NCI-H2029 (cell line): ENCODE measurements at regions not wholly inside any gene's neighbourhood (a gene's known extent, or its start where the extent isn't known, plus 50 kb on each side); places are given as distances from the start of the nearest gene placed in this dataset.

Experiments
- DNase-seq: peaks from one replicate; lab custom pipeline; 2025; lab: John Stamatoyannopoulos, UW

- no peak for DNase-seq
Observed at GRCh38 chr9:81847181-81847915, 80.9 kb upstream of the SPATA31D4 start.

GRCh38 chr9:81848472-81848871 is 79.8 kb upstream of the SPATA31D4 start:
- DNase-seq = no peak

GRCh38 chr9:81849631-81850259 is 78.5 kb upstream of the SPATA31D4 start:
- DNase-seq = no peak

- DNase-seq = peak; percentile 50
Observed at GRCh38 chr9:81850724-81851123, 77.5 kb upstream of the SPATA31D4 start.

GRCh38 chr9:81851340-81851739 is 76.9 kb upstream of the SPATA31D4 start:
- DNase-seq = peak; percentile 71

GRCh38 chr9:81852820-81853219 is 75.4 kb upstream of the SPATA31D4 start:
- no peak for DNase-seq

GRCh38 chr9:81855538-81855937 is 72.7 kb upstream of the SPATA31D4 start:
- DNase-seq = no peak

GRCh38 chr9:81858657-81859430 is 69.4 kb upstream of the SPATA31D4 start:
- DNase-seq = no peak

GRCh38 chr9:81860581-81860980 is 67.6 kb upstream of the SPATA31D4 start:
- no peak for DNase-seq

- DNase-seq = no peak
Observed at GRCh38 chr9:81861644-81862043, 66.6 kb upstream of the SPATA31D4 start.

GRCh38 chr9:81868145-81868544 is 60.1 kb upstream of the SPATA31D4 start:
- no peak for DNase-seq

GRCh38 chr9:81871695-81872094 is 56.5 kb upstream of the SPATA31D4 start:
- no peak for DNase-seq

GRCh38 chr9:81874250-81874649 is 54.0 kb upstream of the SPATA31D4 start:
- DNase-seq = no peak

GRCh38 chr9:81874931-81875330 is 53.3 kb upstream of the SPATA31D4 start:
- no peak for DNase-seq

GRCh38 chr9:81877047-81877446 is 51.2 kb upstream of the SPATA31D4 start:
- no peak for DNase-seq
